Activated CD4-positive, alpha-beta memory T cell treated with anti-CD3 and anti-CD28 coated beads for 36 hours (primary cell): ENCODE measurements at regions not wholly inside any gene's neighbourhood (a gene's known extent, or its start where the extent isn't known, plus 50 kb on each side); places are given as distances from the start of the nearest gene placed in this dataset.

ENCODE experiments used
- CTCF ChIA-PET: fragments of 350-600 bp; sonication (Branson Sonifier 250); formaldehyde crosslinking; loops from one replicate; lab custom pipeline; 2021; ENCODE audit warnings: antibody characterized with exemption, inconsistent platforms; lab: Charles Lee
- POLR2A ChIA-PET: fragments of 350-600 bp; sonication (Branson Sonifier 250); formaldehyde crosslinking; loops from one replicate; lab custom pipeline; 2021; ENCODE audit warnings: antibody characterized with exemption; lab: Charles Lee
- DNase-seq: peaks from one replicate; pipeline ENCODE4 v3.0.0-alpha.2; 2020
- H3K27ac Mint-ChIP-seq: one replicate; pipeline ENCODE4 v1.8.0; 2021; ENCODE audit warnings: mixed read lengths
- H3K27me3 Mint-ChIP-seq: one replicate; pipeline ENCODE4 v1.8.0; 2021; ENCODE audit warnings: mixed read lengths
- H3K36me3 Mint-ChIP-seq: one replicate; pipeline ENCODE4 v1.8.0; 2021; ENCODE audit warnings: mixed read lengths
- H3K4me1 Mint-ChIP-seq: one replicate; pipeline ENCODE4 v1.8.0; 2021; ENCODE audit warnings: low read depth, mixed read lengths
- H3K4me3 Mint-ChIP-seq: one replicate; pipeline ENCODE4 v1.8.0; 2021; ENCODE audit warnings: mild to moderate bottlenecking, mixed read lengths
- H3K9me3 Mint-ChIP-seq: one replicate; pipeline ENCODE4 v1.8.0; 2021; ENCODE audit warnings: mixed read lengths
- intact Hi-C: fragments of 100-400 bp; cut with micrococcal nuclease; formaldehyde crosslinking; loops from one replicate; pipeline ENCODE4 v1.15.1; 2023

- H3K27me3 Mint-ChIP-seq = no peaks in the 10 kb centered on the region
- no peak for DNase-seq
- no peaks in the 10 kb centered on the region for H3K4me1 Mint-ChIP-seq
- intact Hi-C loops = no loop called here
- no peaks in the 10 kb centered on the region for H3K36me3 Mint-ChIP-seq
- no peak overlapping the region for H3K27ac Mint-ChIP-seq
- POLR2A ChIA-PET = no interaction called here
- H3K9me3 Mint-ChIP-seq = peaks cover 2% of the 10 kb centered on the region
- no peak overlapping the region for H3K4me3 Mint-ChIP-seq
- CTCF ChIA-PET = no interaction called here
These were observed 440.4 kb upstream of the NRXN1 start for GRCh38 chr2:51472300-51472699.

GRCh38 chr2:51469102-51469501, 437.2 kb upstream of the NRXN1 start:
- Mint-ChIP-seq H3K9me3 (peaks cover 2% of the 10 kb centered on the region), H3K36me3 (no peaks in the 10 kb centered on the region), H3K4me3 (no peak overlapping the region), H3K4me1 (no peaks in the 10 kb centered on the region), H3K27ac (no peak overlapping the region), H3K27me3 (no peaks in the 10 kb centered on the region)
- intact Hi-C loops = no loop called here
- ChIA-PET POLR2A (no interaction called here), CTCF (no interaction called here)
- DNase-seq = no peak

GRCh38 chr2:51465326-51465725, 433.4 kb upstream of the NRXN1 start:
- intact Hi-C loops = no loop called here
- ChIA-PET CTCF (no interaction called here), POLR2A (no interaction called here)
- no peak for DNase-seq
- Mint-ChIP-seq H3K36me3 (no peaks in the 10 kb centered on the region), H3K4me3 (no peak overlapping the region), H3K4me1 (no peaks in the 10 kb centered on the region), H3K27ac (no peak overlapping the region), H3K9me3 (peaks cover 4% of the 10 kb centered on the region), H3K27me3 (no peaks in the 10 kb centered on the region)

GRCh38 chr2:51454177-51454576, 422.2 kb upstream of the NRXN1 start:
- Mint-ChIP-seq H3K27ac (no peak overlapping the region), H3K36me3 (no peaks in the 10 kb centered on the region), H3K4me1 (no peaks in the 10 kb centered on the region), H3K4me3 (no peak overlapping the region), H3K27me3 (no peaks in the 10 kb centered on the region), H3K9me3 (peaks cover 25% of the 10 kb centered on the region)
- DNase-seq = no peak
- CTCF ChIA-PET = no interaction called here
- intact Hi-C loops = no loop called here
- POLR2A ChIA-PET = no interaction called here

GRCh38 chr2:51448911-51449310, 417.0 kb upstream of the NRXN1 start:
- Mint-ChIP-seq H3K4me3 (no peak overlapping the region), H3K4me1 (no peaks in the 10 kb centered on the region), H3K27me3 (no peaks in the 10 kb centered on the region), H3K27ac (no peak overlapping the region), H3K9me3 (peaks cover 21% of the 10 kb centered on the region), H3K36me3 (no peaks in the 10 kb centered on the region)
- CTCF ChIA-PET = no interaction called here
- DNase-seq = no peak
- intact Hi-C loops = no loop called here
- POLR2A ChIA-PET = no interaction called here

- intact Hi-C loops = no loop called here
These were observed 409.9 kb upstream of the NRXN1 start for GRCh38 chr2:51441786-51442185.

GRCh38 chr2:51424418-51424817, 392.5 kb upstream of the NRXN1 start:
- Mint-ChIP-seq H3K36me3 (no peaks in the 10 kb centered on the region), H3K27ac (no peak overlapping the region), H3K4me1 (no peaks in the 10 kb centered on the region), H3K27me3 (no peaks in the 10 kb centered on the region), H3K9me3 (peaks cover 26% of the 10 kb centered on the region), H3K4me3 (no peak overlapping the region)
- ChIA-PET CTCF (no interaction called here), POLR2A (no interaction called here)
- intact Hi-C loops = no loop called here
- no peak for DNase-seq

More at GRCh38 chr2:51441786-51442185, 409.9 kb upstream of the NRXN1 start:
- no peak for DNase-seq
- H3K27ac Mint-ChIP-seq = no peak overlapping the region
- ChIA-PET POLR2A (no interaction called here), CTCF (no interaction called here)
- H3K4me1 Mint-ChIP-seq = no peaks in the 10 kb centered on the region
- no peaks in the 10 kb centered on the region for H3K27me3 Mint-ChIP-seq
- peaks cover 10% of the 10 kb centered on the region for H3K9me3 Mint-ChIP-seq
- no peak overlapping the region for H3K4me3 Mint-ChIP-seq
- H3K36me3 Mint-ChIP-seq = no peaks in the 10 kb centered on the region

GRCh38 chr2:51420511-51420910, 388.6 kb upstream of the NRXN1 start:
- ChIA-PET CTCF (no interaction called here), POLR2A (interaction anchor here (0.6 kb wide), 1 partner anchor 615 kb away, joined by 3 read pairs; no protein-coding TSS in a partner anchor)
- Mint-ChIP-seq H3K4me3 (no peak overlapping the region), H3K9me3 (peaks cover 10% of the 10 kb centered on the region), H3K27ac (no peak overlapping the region), H3K36me3 (no peaks in the 10 kb centered on the region), H3K27me3 (no peaks in the 10 kb centered on the region), H3K4me1 (no peaks in the 10 kb centered on the region)
- intact Hi-C loops = no loop called here
- DNase-seq = no peak

- DNase-seq = no peak
- no peak overlapping the region for H3K4me3 Mint-ChIP-seq
- no peaks in the 10 kb centered on the region for H3K36me3 Mint-ChIP-seq
- no peaks in the 10 kb centered on the region for H3K27me3 Mint-ChIP-seq
- H3K4me1 Mint-ChIP-seq = no peaks in the 10 kb centered on the region
- POLR2A ChIA-PET = no interaction called here
- intact Hi-C loops = no loop called here
- H3K27ac Mint-ChIP-seq = no peak overlapping the region
- H3K9me3 Mint-ChIP-seq = peaks cover 4% of the 10 kb centered on the region
- CTCF ChIA-PET = no interaction called here
These were observed 381.8 kb upstream of the NRXN1 start for GRCh38 chr2:51413726-51414125.

- CTCF ChIA-PET = no interaction called here
- no peak overlapping the region for H3K27ac Mint-ChIP-seq
- no peaks in the 10 kb centered on the region for H3K36me3 Mint-ChIP-seq
- intact Hi-C loops = no loop called here
- H3K9me3 Mint-ChIP-seq = peaks cover 12% of the 10 kb centered on the region
- H3K4me1 Mint-ChIP-seq = no peaks in the 10 kb centered on the region
- POLR2A ChIA-PET = no interaction called here
- no peak for DNase-seq
- no peaks in the 10 kb centered on the region for H3K27me3 Mint-ChIP-seq
- no peak overlapping the region for H3K4me3 Mint-ChIP-seq
These were observed 378.4 kb upstream of the NRXN1 start for GRCh38 chr2:51410331-51410730.

- POLR2A ChIA-PET = no interaction called here
These were observed 378.0 kb upstream of the NRXN1 start for GRCh38 chr2:51409920-51410319.

GRCh38 chr2:51404226-51404625, 372.3 kb upstream of the NRXN1 start:
- Mint-ChIP-seq H3K36me3 (no peaks in the 10 kb centered on the region), H3K4me1 (no peaks in the 10 kb centered on the region), H3K27me3 (no peaks in the 10 kb centered on the region), H3K27ac (no peak overlapping the region), H3K9me3 (peaks cover 21% of the 10 kb centered on the region), H3K4me3 (no peak overlapping the region)
- CTCF ChIA-PET = no interaction called here
- no peak for DNase-seq
- POLR2A ChIA-PET = no interaction called here
- intact Hi-C loops = no loop called here

More at GRCh38 chr2:51409920-51410319, 378.0 kb upstream of the NRXN1 start:
- peaks cover 15% of the 10 kb centered on the region for H3K9me3 Mint-ChIP-seq
- DNase-seq = no peak
- H3K27me3 Mint-ChIP-seq = no peaks in the 10 kb centered on the region
- H3K4me1 Mint-ChIP-seq = no peaks in the 10 kb centered on the region
- intact Hi-C loops = no loop called here
- H3K36me3 Mint-ChIP-seq = no peaks in the 10 kb centered on the region
- H3K27ac Mint-ChIP-seq = no peak overlapping the region
- H3K4me3 Mint-ChIP-seq = no peak overlapping the region
- CTCF ChIA-PET = no interaction called here

- POLR2A ChIA-PET = no interaction called here
- DNase-seq = no peak
- Mint-ChIP-seq H3K9me3 (peaks cover 30% of the 10 kb centered on the region), H3K4me1 (no peaks in the 10 kb centered on the region), H3K36me3 (no peaks in the 10 kb centered on the region), H3K27me3 (no peaks in the 10 kb centered on the region), H3K27ac (no peak overlapping the region), H3K4me3 (no peak overlapping the region)
- CTCF ChIA-PET = no interaction called here
- intact Hi-C loops = no loop called here
These were observed 369.6 kb upstream of the NRXN1 start for GRCh38 chr2:51401546-51401945.
